ENCODE measurements at regions not wholly inside any gene's neighbourhood (a gene's known extent, or its start where the extent isn't known, plus 50 kb on each side); places are given as distances from the start of the nearest gene placed in this dataset.

DNA sequence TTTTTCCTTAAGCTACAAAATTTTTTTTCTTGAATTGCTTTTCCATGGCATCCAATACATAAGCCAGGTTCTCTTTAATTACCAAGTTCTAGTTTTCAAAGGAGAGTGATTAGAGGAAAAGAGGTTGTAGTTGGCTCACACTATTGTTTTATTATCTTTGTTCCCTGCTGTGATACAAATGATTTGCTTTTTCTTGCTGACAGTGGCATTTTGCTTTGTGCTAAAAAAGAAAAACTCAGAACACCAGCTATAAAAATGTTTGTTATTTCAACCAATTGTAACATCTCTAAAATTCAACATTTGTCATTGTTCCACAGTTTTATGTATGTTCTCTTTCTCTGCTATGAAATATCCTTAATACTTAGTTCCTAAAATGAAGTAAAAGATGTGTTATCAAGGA lies 1817.2 kb downstream of the STIM2 start:
- no peak for DNase-seq
- H3K9me3 ChIP-seq: no peaks in the 10 kb centered on the region
- H3K27me3 ChIP-seq: no peaks in the 10 kb centered on the region
- H3K27ac ChIP-seq: no peak overlapping the region
- no peaks in the 10 kb centered on the region for H3K4me1 ChIP-seq
- TF ChIP-seq, protein P1, sequence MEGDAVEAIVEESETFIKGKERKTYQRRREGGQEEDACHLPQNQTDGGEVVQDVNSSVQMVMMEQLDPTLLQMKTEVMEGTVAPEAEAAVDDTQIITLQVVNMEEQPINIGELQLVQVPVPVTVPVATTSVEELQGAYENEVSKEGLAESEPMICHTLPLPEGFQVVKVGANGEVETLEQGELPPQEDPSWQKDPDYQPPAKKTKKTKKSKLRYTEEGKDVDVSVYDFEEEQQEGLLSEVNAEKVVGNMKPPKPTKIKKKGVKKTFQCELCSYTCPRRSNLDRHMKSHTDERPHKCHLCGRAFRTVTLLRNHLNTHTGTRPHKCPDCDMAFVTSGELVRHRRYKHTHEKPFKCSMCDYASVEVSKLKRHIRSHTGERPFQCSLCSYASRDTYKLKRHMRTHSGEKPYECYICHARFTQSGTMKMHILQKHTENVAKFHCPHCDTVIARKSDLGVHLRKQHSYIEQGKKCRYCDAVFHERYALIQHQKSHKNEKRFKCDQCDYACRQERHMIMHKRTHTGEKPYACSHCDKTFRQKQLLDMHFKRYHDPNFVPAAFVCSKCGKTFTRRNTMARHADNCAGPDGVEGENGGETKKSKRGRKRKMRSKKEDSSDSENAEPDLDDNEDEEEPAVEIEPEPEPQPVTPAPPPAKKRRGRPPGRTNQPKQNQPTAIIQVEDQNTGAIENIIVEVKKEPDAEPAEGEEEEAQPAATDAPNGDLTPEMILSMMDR (IDR thresholded peaks at IDR 0.05): no peak
- TF ChIP-seq POLR2A (IDR thresholded peaks at IDR 0.05): no peak
- no peaks in the 10 kb centered on the region for H3K36me3 ChIP-seq
- intact Hi-C loops (cut with DNase I): no loop called here
- H3K4me3 ChIP-seq: no peak overlapping the region
- ATAC-seq: no peak

DNA sequence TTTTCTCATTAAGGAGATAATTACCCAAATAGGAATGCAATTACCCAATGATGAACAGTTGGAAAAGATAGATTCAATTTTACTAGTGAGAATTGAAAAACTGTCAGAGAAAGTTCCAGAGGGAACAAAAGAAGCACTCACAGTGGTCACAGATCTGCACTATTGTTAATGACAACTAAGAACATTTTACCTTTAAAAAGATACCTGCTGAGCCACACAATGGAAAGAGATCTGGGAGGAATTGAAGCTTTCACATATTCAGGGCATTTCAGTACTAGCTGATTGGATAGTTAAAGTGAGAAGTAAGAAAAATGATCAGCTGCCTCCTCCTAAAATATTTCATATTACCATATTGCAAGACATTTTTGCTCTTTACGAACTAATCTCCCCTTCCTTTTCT lies 1822.2 kb downstream of the STIM2 start:
- WGBS, 4 donors: 77 to 91% (median 83%) methylated on average over 1 of the region's 1 CpG
- Histone ChIP-seq H3K4me3 (no peak overlapping the region), H3K36me3 (no peaks in the 10 kb centered on the region), H3K9me3 (no peaks in the 10 kb centered on the region), H3K4me1 (no peaks in the 10 kb centered on the region), H3K27ac (no peak overlapping the region), H3K27me3 (no peaks in the 10 kb centered on the region)
- intact Hi-C loops (cut with DNase I): no loop called here
- DNase-seq (no peak), ATAC-seq (no peak)
- TF ChIP-seq, protein P1 (IDR thresholded peaks at IDR 0.05): no peak
- TF ChIP-seq POLR2A (IDR thresholded peaks at IDR 0.05): no peak

DNA sequence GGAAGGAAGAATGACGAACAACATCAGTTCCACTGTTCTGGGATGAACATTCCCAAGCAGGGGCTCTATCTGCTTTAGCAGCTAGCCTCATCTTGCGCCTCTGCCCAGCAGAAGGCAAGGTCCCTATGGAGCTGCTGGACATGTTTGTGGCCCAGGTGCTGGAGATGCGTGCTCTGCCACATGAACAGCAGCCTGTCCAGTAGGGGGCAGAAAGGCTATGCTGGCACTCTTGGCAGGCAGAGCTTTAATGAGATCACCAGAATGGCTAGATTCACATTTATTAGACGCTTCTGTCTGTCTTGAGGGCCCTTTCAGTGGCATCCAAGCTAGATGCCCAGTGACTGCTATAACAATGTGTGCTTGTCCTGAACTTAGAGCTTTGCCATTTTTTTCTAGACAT lies 1826.0 kb downstream of the STIM2 start:
- Histone ChIP-seq H3K27me3 (no peaks in the 10 kb centered on the region), H3K36me3 (no peaks in the 10 kb centered on the region), H3K9me3 (no peaks in the 10 kb centered on the region), H3K27ac (no peak overlapping the region), H3K4me3 (no peak overlapping the region), H3K4me1 (no peaks in the 10 kb centered on the region)
- intact Hi-C loops (cut with DNase I): no loop called here
- 56 to 64% (median 60%) methylated on average over 4 of the region's 4 CpGs for WGBS, 4 donors
- peak; percentile 43 to 67 (median 58) for ATAC-seq
- no peak for TF ChIP-seq POLR2A (IDR thresholded peaks at IDR 0.05)
- TF ChIP-seq, protein P1 (IDR thresholded peaks at IDR 0.05): peak; percentile 16 to 54 (median 32)
- DNase-seq: peak in 3 of 5 donors; percentile 11 to 45 (median 43)

DNA sequence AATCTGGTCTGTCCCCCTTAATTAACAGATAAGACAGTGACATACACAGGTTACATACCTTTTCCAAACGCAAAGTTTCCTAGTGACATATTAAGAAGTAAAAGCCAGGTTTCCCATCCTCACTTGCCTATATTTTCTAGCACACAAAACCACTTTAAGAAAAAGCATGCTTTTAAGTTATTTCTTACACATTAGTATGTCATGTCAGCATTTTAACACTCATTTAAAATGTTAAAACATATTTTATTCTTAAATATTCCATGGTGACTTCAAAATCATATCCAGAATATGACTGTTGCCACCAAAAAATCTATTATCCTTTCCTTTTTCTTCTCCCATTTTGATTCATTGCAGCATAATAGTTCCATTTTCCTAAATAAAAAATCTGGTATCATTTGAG lies 1830.2 kb downstream of the STIM2 start:
- H3K27ac ChIP-seq: no peak overlapping the region
- ATAC-seq (no peak), DNase-seq (no peak)
- H3K4me3 ChIP-seq: no peak overlapping the region
- intact Hi-C loops (cut with DNase I): no loop called here
- WGBS, 4 donors: 73 to 80% (median 77%) methylated on average over 1 of the region's 1 CpG
- no peaks in the 10 kb centered on the region for H3K9me3 ChIP-seq
- H3K36me3 ChIP-seq: no peaks in the 10 kb centered on the region
- no peaks in the 10 kb centered on the region for H3K27me3 ChIP-seq
- no peaks in the 10 kb centered on the region for H3K4me1 ChIP-seq
- TF ChIP-seq, protein P1 (IDR thresholded peaks at IDR 0.05): no peak
- no peak for TF ChIP-seq POLR2A (IDR thresholded peaks at IDR 0.05)

Measured in heart left ventricle (tissue), 16 donors.